ENCODE measurements at regions not wholly inside any gene's neighbourhood (a gene's known extent, or its start where the extent isn't known, plus 50 kb on each side); places are given as distances from the start of the nearest gene placed in this dataset.

DNA sequence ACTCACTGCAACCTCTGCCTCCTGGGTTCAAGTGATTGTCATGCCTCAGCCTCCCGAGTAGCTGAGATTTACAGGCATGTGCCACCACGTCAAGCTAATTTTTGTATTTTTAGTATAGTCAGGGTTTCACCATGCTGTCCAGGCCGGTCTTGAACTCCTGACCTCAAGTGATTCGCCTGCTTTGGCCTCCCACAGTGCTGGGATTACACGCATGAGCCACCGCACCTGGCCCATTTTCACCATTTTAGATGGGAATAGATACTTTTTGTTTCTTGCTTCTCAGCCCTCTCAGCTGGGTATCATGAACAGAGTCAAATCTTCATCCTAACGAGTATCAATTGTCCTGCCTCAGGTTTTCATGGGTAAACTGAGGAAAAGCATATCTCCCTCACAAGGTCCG is 235.0 kb downstream of the CDC5L start:
- H3K4me3 ChIP-seq (ENCODE audit: low read length in 2 of 2) = no peak overlapping the region
- H3K9me3 ChIP-seq (ENCODE audit: control insufficient read depth in 2 of 2, insufficient read depth in 1 of 2, low read length in 1 of 2) = peaks cover 0 to 1% of the 10 kb centered on the region in 2 donors
- H3K27ac ChIP-seq (ENCODE audit: low read depth in 1 of 2, low read length in 1 of 2) = no peak overlapping the region
- H3K4me1 ChIP-seq (ENCODE audit: control insufficient read depth in 2 of 2, insufficient read depth in 2 of 2, low read length in 2 of 2) = peaks cover 0 to 8% of the 10 kb centered on the region in 2 donors
- DNase-seq (ENCODE audit: low read depth in 6 of 9, low spot score in 9 of 9) = no peak
- H3K27me3 ChIP-seq (ENCODE audit: control insufficient read depth in 2 of 2, insufficient read depth in 1 of 2, low read length in 1 of 2) = no peaks in the 10 kb centered on the region
- WGBS = 90% methylated on average over 8 of the region's 8 CpGs
- no peaks in the 10 kb centered on the region for H3K36me3 ChIP-seq (ENCODE audit: control insufficient read depth in 2 of 2, insufficient read depth in 2 of 2, low read length in 1 of 2)

DNA sequence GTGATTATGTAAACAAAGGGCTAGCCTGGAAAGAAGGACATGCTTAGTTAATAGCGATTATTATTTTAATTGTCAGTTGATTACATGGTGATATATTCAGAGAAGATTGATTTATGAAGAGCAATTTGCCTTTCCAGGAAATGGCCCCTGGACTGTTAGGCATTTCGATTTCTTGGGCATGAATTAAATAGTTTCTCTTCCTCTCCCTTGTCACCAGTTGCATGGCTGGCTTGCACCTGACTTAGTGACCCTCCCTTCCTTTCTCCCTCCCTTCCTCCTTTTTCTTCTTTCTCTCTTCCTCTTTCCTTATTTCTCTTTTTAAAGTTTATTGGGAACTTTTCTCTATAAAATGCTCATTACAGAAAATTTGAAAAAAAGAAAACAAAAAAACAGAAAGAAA is 235.4 kb downstream of the CDC5L start:
- no peak overlapping the region for H3K4me3 ChIP-seq (ENCODE audit: low read length in 2 of 2)
- H3K27me3 ChIP-seq (ENCODE audit: control insufficient read depth in 2 of 2, insufficient read depth in 1 of 2, low read length in 1 of 2) = no peaks in the 10 kb centered on the region
- H3K4me1 ChIP-seq (ENCODE audit: control insufficient read depth in 2 of 2, insufficient read depth in 2 of 2, low read length in 2 of 2) = peaks cover 0 to 10% of the 10 kb centered on the region in 2 donors
- no peak for DNase-seq (ENCODE audit: low read depth in 6 of 9, low spot score in 9 of 9)
- H3K9me3 ChIP-seq (ENCODE audit: control insufficient read depth in 2 of 2, insufficient read depth in 1 of 2, low read length in 1 of 2) = peaks cover 0 to 1% of the 10 kb centered on the region in 2 donors
- H3K36me3 ChIP-seq (ENCODE audit: control insufficient read depth in 2 of 2, insufficient read depth in 2 of 2, low read length in 1 of 2) = no peaks in the 10 kb centered on the region
- 58% methylated on average over 2 of the region's 2 CpGs for WGBS
- no peak overlapping the region for H3K27ac ChIP-seq (ENCODE audit: low read depth in 1 of 2, low read length in 1 of 2)

DNA sequence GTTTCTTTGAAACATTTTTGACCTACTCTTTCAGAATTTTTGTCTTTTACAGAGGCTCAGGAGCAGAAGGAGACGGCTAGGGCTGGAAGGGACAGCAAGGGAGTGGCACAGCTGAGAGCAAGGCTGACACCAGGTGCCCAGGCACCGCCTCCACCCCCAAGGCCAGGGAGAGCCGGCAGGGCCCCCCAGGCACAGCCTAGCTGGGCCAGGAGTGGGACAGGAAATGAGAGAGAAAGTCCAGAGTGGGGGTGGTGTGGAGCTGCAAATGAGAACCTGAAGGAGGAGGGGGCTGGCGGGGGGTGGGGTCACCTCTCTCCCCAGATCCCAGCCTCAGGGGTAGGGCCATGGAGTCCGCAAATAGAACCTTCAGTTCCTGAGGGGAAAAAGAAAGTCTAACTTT is 236.7 kb downstream of the CDC5L start:
- H3K9me3 ChIP-seq (ENCODE audit: control insufficient read depth in 2 of 2, insufficient read depth in 1 of 2, low read length in 1 of 2) = peaks cover 0 to 1% of the 10 kb centered on the region in 2 donors
- H3K27ac ChIP-seq (ENCODE audit: low read depth in 1 of 2, low read length in 1 of 2) = no peak overlapping the region
- no peaks in the 10 kb centered on the region for H3K36me3 ChIP-seq (ENCODE audit: control insufficient read depth in 2 of 2, insufficient read depth in 2 of 2, low read length in 1 of 2)
- WGBS = 72% methylated on average over 5 of the region's 5 CpGs
- no peak for DNase-seq (ENCODE audit: low read depth in 6 of 9, low spot score in 9 of 9)
- H3K4me3 ChIP-seq (ENCODE audit: low read length in 2 of 2) = no peak overlapping the region
- peaks cover 0 to 10% of the 10 kb centered on the region in 2 donors for H3K4me1 ChIP-seq (ENCODE audit: control insufficient read depth in 2 of 2, insufficient read depth in 2 of 2, low read length in 2 of 2)
- no peaks in the 10 kb centered on the region for H3K27me3 ChIP-seq (ENCODE audit: control insufficient read depth in 2 of 2, insufficient read depth in 1 of 2, low read length in 1 of 2)

DNA sequence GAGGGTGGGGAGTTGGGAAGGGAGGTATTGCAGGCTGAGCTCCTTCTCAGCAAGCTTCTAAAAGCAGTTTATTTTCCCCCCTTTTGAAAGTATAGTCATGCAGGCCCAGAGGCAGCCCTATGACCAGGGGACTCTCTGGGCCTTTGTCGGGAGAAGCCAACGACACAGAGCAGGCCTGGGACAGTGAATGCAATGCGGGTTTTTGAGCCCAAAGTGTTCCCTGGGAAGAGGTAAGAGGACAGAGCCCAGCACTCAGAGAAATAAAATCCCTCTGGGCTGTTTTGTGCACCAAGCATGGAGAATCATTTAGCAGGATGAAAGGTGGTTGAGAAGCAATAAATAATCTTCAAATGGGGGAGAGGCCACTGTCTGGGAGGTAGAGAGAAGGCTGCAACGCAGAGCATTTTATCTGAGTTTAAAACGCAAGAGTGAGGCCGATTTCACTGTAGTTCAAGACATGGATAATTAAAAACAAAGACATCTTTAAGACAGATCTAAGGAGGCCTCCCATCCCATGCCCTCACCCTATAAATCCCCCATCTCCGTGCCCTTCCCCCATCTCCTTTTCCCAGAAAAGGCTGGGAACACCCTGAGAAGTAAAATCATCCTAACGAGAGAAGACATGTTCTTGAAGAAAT is 237.5 kb downstream of the CDC5L start:
- H3K4me1 ChIP-seq (ENCODE audit: control insufficient read depth in 2 of 2, insufficient read depth in 2 of 2, low read length in 2 of 2) = peaks cover 0 to 10% of the 10 kb centered on the region in 2 donors
- no peaks in the 10 kb centered on the region for H3K36me3 ChIP-seq (ENCODE audit: control insufficient read depth in 2 of 2, insufficient read depth in 2 of 2, low read length in 1 of 2)
- 93% methylated on average over 8 of the region's 8 CpGs for WGBS
- no peak for DNase-seq (ENCODE audit: low read depth in 6 of 9, low spot score in 9 of 9)
- H3K27me3 ChIP-seq (ENCODE audit: control insufficient read depth in 2 of 2, insufficient read depth in 1 of 2, low read length in 1 of 2) = peaks cover 0 to under 1% of the 10 kb centered on the region in 2 donors
- peaks cover 0 to 1% of the 10 kb centered on the region in 2 donors for H3K9me3 ChIP-seq (ENCODE audit: control insufficient read depth in 2 of 2, insufficient read depth in 1 of 2, low read length in 1 of 2)
- no peak overlapping the region for H3K4me3 ChIP-seq (ENCODE audit: low read length in 2 of 2)
- no peak overlapping the region for H3K27ac ChIP-seq (ENCODE audit: low read depth in 1 of 2, low read length in 1 of 2)

DNA sequence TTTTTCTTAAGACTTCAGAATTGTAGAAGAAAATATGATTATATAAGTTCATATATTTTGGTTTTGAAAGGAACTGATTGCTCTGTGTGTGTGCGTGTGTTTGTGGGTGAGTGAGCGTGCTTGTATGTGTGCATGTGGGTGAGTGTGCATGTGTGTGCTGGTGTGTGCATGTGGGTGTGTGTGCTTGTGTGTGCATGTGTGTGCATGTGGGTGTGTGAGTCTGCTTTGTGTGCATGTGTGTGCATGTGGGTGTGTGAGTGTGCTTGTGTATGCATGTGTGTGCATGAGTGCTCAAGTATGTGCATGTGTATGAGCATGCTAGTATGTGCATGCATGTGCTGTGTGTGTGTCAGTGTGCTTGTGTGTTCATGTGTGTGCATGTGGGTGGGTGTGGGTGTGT is 238.5 kb downstream of the CDC5L start:
- WGBS = 97% methylated on average over 2 of the region's 2 CpGs
- no peak for DNase-seq (ENCODE audit: low read depth in 6 of 9, low spot score in 9 of 9)
- Histone ChIP-seq H3K4me1 (ENCODE audit: control insufficient read depth in 2 of 2, insufficient read depth in 2 of 2, low read length in 2 of 2) (peaks cover 0 to 10% of the 10 kb centered on the region in 2 donors), H3K36me3 (ENCODE audit: control insufficient read depth in 2 of 2, insufficient read depth in 2 of 2, low read length in 1 of 2) (no peaks in the 10 kb centered on the region), H3K9me3 (ENCODE audit: control insufficient read depth in 2 of 2, insufficient read depth in 1 of 2, low read length in 1 of 2) (peaks cover 0 to 1% of the 10 kb centered on the region in 2 donors), H3K27ac (ENCODE audit: low read depth in 1 of 2, low read length in 1 of 2) (no peak overlapping the region), H3K27me3 (ENCODE audit: control insufficient read depth in 2 of 2, insufficient read depth in 1 of 2, low read length in 1 of 2) (peaks cover 0 to 5% of the 10 kb centered on the region in 2 donors), H3K4me3 (ENCODE audit: low read length in 2 of 2) (no peak overlapping the region)

DNA sequence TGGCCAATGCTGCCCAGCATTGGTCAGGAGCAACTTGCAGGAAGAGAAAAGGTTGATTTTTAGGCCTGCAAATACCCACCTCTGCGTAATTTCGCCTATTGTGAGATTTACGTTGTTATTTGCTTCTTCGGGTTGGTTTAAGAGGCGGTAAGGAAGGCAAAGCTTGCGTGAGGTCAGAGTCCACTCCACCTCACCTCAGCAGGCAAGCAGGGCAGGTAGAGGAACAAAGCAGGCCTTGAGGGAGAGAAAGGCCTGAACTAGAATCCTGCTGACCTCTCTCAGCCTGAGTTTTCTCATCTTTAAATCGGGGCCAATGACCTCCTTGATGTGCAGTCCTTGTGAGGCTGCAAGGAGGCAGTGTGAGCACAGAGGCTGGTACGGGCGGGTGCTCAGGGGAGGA is 239.1 kb downstream of the CDC5L start:
- H3K27ac ChIP-seq (ENCODE audit: low read depth in 1 of 2, low read length in 1 of 2) = no peak overlapping the region
- peaks cover 0 to 1% of the 10 kb centered on the region in 2 donors for H3K9me3 ChIP-seq (ENCODE audit: control insufficient read depth in 2 of 2, insufficient read depth in 1 of 2, low read length in 1 of 2)
- peaks cover 0 to 10% of the 10 kb centered on the region in 2 donors for H3K4me1 ChIP-seq (ENCODE audit: control insufficient read depth in 2 of 2, insufficient read depth in 2 of 2, low read length in 2 of 2)
- DNase-seq (ENCODE audit: low read depth in 6 of 9, low spot score in 9 of 9) = no peak
- peaks cover 0 to 5% of the 10 kb centered on the region in 2 donors for H3K27me3 ChIP-seq (ENCODE audit: control insufficient read depth in 2 of 2, insufficient read depth in 1 of 2, low read length in 1 of 2)
- no peaks in the 10 kb centered on the region for H3K36me3 ChIP-seq (ENCODE audit: control insufficient read depth in 2 of 2, insufficient read depth in 2 of 2, low read length in 1 of 2)
- 98% methylated on average over 9 of the region's 9 CpGs for WGBS
- H3K4me3 ChIP-seq (ENCODE audit: low read length in 2 of 2) = no peak overlapping the region

DNA sequence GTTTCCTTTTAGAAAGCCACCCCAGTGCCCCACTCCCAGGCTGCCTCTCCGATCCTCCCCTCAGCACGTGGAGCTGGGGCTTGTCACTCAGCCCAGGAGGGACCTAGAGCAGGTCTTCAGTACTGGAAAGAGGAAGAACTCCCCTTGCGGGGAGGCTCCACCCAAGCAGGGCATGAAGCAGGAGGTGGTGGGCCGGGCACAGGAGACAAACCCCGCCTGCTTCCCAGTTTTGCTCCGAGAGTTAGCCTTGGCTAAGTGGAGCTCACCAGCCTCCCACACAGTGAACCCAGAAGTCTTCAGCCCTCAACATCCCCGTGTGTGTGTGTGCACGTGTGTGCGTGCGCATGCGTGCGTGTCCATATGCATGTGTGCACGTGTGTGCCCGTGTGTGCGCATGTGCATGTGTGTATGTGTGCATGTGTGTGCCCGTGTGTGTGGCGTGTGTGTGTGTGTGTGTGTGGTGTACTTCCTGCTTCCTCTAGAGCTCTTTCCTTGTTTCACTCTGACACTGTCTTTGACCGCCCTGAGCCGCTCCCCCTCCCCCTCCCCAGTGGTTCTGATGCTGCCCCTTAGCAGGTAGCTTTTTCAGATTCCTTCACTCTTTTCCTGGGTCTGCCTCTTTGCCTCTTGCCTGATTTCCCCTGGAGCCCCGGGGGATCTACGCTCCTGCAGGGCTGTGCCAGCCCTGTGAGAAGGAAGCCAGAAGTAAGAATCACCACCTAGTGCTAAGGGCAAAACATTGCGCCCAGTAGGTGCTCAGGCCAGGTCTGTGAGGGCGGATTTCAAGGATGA is 239.8 kb downstream of the CDC5L start:
- Histone ChIP-seq H3K4me1 (ENCODE audit: control insufficient read depth in 2 of 2, insufficient read depth in 2 of 2, low read length in 2 of 2) (peaks cover 0 to 10% of the 10 kb centered on the region in 2 donors), H3K4me3 (ENCODE audit: low read length in 2 of 2) (no peak overlapping the region), H3K27me3 (ENCODE audit: control insufficient read depth in 2 of 2, insufficient read depth in 1 of 2, low read length in 1 of 2) (peaks cover 0 to 5% of the 10 kb centered on the region in 2 donors), H3K9me3 (ENCODE audit: control insufficient read depth in 2 of 2, insufficient read depth in 1 of 2, low read length in 1 of 2) (peaks cover 0 to 1% of the 10 kb centered on the region in 2 donors), H3K36me3 (ENCODE audit: control insufficient read depth in 2 of 2, insufficient read depth in 2 of 2, low read length in 1 of 2) (no peaks in the 10 kb centered on the region), H3K27ac (ENCODE audit: low read depth in 1 of 2, low read length in 1 of 2) (no peak overlapping the region)
- peak in 4 of 9 donors; percentile 4 to 44 (median 12) for DNase-seq (ENCODE audit: low read depth in 6 of 9, low spot score in 9 of 9)
- WGBS = 60% methylated on average over 23 of the region's 23 CpGs

DNA sequence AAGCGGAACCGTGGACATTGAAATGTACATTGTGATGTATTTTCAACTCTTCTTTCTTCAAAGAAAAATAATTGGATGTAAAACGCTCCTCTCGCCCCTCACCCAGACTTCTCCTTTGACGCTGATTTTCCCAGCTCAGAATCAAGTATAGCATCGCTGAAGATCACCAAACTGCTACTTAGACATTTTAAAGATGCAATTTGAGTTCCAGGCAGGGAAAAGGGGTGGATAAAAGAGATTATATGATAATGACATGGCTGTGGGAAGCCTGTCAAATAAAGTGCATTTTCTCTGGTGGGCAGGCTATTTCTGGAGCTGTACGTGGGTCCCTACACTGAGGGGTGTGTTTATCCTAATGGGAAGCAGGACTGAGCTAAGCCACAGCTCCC is 240.4 kb downstream of the CDC5L start:
- Histone ChIP-seq H3K27me3 (ENCODE audit: control insufficient read depth in 2 of 2, insufficient read depth in 1 of 2, low read length in 1 of 2) (peaks cover 0 to 5% of the 10 kb centered on the region in 2 donors), H3K4me1 (ENCODE audit: control insufficient read depth in 2 of 2, insufficient read depth in 2 of 2, low read length in 2 of 2) (peaks cover 0 to 10% of the 10 kb centered on the region in 2 donors), H3K4me3 (ENCODE audit: low read length in 2 of 2) (no peak overlapping the region), H3K36me3 (ENCODE audit: control insufficient read depth in 2 of 2, insufficient read depth in 2 of 2, low read length in 1 of 2) (no peaks in the 10 kb centered on the region), H3K27ac (ENCODE audit: low read depth in 1 of 2, low read length in 1 of 2) (no peak overlapping the region), H3K9me3 (ENCODE audit: control insufficient read depth in 2 of 2, insufficient read depth in 1 of 2, low read length in 1 of 2) (peaks cover 0 to 1% of the 10 kb centered on the region in 2 donors)
- 94% methylated on average over 7 of the region's 7 CpGs for WGBS
- no peak for DNase-seq (ENCODE audit: low read depth in 6 of 9, low spot score in 9 of 9)

DNA sequence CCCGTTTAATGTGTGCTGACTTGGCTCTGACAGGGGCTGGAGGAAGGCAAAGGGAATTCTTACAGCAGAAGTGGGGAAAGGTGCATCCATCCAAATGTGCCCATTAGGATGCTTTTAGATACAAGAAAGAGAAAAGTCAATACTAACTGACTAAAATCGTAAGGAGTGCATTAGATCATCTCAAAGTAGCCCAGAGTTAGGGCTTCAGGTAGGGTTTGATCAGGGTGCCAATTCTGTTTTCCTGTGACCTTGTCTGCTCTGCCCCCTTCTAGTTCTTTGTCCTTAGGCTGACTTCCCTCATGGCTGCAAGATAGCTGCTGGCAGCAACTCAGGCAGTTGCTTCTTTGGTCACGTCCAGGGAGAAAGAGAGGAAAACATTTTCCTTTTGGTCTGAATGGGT is 240.8 kb downstream of the CDC5L start:
- H3K27ac ChIP-seq (ENCODE audit: low read depth in 1 of 2, low read length in 1 of 2) = no peak overlapping the region
- peaks cover 0 to 10% of the 10 kb centered on the region in 2 donors for H3K4me1 ChIP-seq (ENCODE audit: control insufficient read depth in 2 of 2, insufficient read depth in 2 of 2, low read length in 2 of 2)
- no peaks in the 10 kb centered on the region for H3K36me3 ChIP-seq (ENCODE audit: control insufficient read depth in 2 of 2, insufficient read depth in 2 of 2, low read length in 1 of 2)
- peaks cover 0 to 1% of the 10 kb centered on the region in 2 donors for H3K9me3 ChIP-seq (ENCODE audit: control insufficient read depth in 2 of 2, insufficient read depth in 1 of 2, low read length in 1 of 2)
- WGBS = 62% methylated on average over 3 of the region's 3 CpGs
- DNase-seq (ENCODE audit: low read depth in 6 of 9, low spot score in 9 of 9) = no peak
- peaks cover 0 to 5% of the 10 kb centered on the region in 2 donors for H3K27me3 ChIP-seq (ENCODE audit: control insufficient read depth in 2 of 2, insufficient read depth in 1 of 2, low read length in 1 of 2)
- H3K4me3 ChIP-seq (ENCODE audit: low read length in 2 of 2) = no peak overlapping the region
